HG02943 (cell line): ENCODE measurements at regions not wholly inside any gene's neighbourhood (a gene's known extent, or its start where the extent isn't known, plus 50 kb on each side); places are given as distances from the start of the nearest gene placed in this dataset.

Experiments used
- ATAC-seq: cut with Tn5 transposase; IDR thresholded peaks from one replicate; pipeline ENCODE4 v1.9.1; 2021; ENCODE audit warnings: mild to moderate bottlenecking, low read depth, moderate library complexity; ENCODE audit not compliant: unreplicated experiment

DNA sequence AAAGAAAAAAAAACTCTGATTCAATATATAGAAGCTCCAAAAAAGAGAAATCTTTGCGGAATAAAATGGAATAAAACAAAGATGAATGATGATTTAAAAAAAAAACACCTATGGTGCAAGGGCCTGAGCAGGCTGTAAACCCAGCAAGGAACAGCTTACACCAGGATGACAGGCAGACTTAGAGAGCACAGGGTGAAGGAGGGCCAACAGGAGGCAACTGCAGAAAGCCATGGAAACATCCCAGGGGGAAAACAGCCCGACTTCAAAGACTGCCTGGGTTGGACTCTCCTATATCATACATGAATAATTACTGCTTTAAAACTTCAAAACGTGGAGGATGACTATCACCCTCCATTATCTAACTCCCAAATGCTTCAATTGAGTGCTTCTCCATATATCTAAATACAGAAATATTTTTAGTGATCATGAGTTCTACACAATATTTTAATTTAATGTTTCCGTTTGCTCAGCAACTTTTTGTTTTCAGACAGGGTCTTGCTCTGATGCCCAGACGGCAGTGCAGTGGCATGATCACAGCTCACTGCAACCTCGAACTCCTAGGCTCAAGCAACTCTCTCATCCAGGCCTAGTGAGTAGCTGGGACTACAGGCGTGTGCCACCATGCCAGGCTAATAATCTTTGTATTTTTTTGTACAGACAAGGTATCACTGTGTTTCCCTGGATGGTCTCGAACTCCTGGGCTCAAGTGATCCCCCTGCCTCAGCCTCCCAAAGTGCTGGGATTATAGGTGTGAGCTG is 456.2 kb downstream of the TBL1XR1 start:
- no peak for ATAC-seq

GRCh38 chr3:176739159-176739558 is 458.1 kb downstream of the TBL1XR1 start:
- no peak for ATAC-seq

DNA sequence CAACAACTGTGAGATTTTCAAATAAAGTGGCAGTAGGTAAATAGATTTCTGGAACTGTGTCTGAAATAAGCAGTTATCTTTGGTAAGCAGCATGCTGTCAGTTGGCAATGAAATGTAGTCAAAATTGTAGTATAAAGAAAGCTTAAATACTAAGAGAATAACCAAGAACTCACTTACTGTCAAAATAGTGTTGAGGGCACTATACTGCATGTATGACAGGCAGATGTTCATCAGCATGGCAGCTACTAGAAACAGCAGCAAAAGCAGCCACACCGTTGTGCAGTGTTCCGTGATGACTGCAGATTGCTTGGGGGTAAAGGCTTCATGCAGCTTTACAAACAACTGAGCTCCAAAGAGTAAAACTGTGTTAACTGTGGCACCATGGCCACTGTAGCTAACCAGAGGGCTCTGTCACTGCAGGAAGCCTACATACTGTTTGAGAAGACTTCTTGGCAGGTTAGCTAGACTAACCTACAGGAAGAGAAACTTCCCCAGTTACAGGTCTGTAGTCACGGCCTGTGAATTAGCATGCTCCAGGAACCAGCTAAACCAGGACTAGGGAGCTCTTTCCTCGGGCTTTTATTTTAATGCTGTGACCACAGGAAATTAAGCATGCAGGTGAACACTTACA is 459.7 kb downstream of the TBL1XR1 start:
- ATAC-seq = no peak

- no peak for ATAC-seq
Measured at GRCh38 chr3:176734146-176734545, 463.1 kb downstream of the TBL1XR1 start.

GRCh38 chr3:176724394-176724759 is 472.9 kb downstream of the TBL1XR1 start:
- no peak for ATAC-seq

- no peak for ATAC-seq
Measured at GRCh38 chr3:176723758-176724393, 473.4 kb downstream of the TBL1XR1 start.

DNA sequence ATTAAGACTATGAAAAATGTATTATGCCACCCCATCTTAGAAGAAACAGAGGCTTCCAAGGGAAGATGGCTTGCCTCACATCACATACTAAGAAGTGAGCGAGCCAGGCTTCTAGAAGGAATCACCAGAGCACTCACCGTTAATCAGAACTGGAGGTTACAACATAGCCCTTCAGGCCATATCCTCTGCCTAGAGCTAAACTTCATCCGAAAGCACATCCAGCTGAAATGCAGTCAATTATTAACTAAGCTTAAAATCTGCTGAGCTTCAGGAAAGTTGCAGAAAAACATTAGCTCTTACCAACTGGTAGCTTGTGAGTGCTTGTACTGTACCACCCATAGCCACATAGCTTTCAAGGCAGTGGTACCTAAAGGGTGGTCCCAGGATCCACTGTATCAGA is 483.2 kb downstream of the TBL1XR1 start:
- ATAC-seq = no peak

DNA sequence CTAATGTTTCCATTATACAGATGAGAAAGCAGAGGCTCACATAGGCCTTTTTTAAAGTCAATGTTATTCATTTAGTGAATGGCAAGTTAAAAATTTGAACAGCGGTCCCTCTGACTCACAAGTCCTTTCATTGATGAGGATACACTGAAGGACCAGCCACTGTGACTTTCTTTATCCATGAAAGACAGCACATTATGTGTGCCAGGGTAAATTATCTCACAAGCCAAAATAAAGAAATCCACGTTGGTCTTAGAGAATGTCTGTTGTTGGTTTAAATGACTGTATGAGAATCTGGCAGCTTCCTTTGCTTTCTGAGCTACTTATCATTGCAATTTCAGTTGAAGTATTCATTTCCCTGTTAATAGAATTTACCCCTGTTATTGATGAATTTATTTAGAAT is 485.1 kb downstream of the TBL1XR1 start:
- no peak for ATAC-seq

DNA sequence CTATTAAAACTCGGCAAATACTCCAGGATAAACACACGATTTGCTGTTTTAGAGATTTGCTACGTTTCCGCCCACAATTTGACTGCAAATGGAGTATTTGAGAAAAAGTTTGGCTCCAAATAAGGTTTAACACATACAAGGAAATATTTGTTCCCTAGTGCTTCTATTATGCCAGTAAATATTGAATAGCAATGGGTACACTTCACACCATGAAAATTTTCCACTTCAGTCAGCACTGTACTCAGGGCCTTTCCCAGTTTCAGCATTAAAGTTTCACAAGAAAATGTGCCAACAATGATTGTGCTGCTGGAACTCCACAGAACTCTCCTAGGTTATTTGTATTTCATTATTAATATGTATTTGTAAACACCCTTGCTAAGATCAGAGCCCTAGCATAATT is 498.0 kb downstream of the TBL1XR1 start:
- no peak for ATAC-seq

- ATAC-seq = no peak
Measured at GRCh38 chr3:176697284-176697889, 499.9 kb downstream of the TBL1XR1 start.

DNA sequence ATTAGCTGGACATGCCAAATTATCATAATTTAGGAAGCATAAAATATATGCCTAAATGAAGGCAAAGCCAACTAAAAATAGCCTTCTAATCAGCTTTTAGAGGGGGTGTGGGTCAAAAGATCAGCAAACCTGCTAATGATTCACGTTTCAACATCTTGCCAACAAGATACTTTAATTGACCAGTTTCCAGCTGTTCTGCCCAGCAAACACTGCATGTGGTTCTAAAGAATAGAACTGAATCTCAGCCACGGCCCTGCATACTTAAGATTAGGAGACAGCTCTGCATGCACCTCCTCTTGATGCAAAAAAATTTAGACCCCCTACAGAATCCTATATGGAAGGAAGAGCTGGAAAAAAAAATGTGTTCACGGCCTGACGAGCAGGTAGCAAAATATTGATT is 500.5 kb downstream of the TBL1XR1 start:
- no peak for ATAC-seq

- ATAC-seq = no peak
Measured at GRCh38 chr3:176692966-176693785, 504.1 kb downstream of the TBL1XR1 start.

- ATAC-seq = no peak
Measured at GRCh38 chr3:176692199-176692965, 504.9 kb downstream of the TBL1XR1 start.

DNA sequence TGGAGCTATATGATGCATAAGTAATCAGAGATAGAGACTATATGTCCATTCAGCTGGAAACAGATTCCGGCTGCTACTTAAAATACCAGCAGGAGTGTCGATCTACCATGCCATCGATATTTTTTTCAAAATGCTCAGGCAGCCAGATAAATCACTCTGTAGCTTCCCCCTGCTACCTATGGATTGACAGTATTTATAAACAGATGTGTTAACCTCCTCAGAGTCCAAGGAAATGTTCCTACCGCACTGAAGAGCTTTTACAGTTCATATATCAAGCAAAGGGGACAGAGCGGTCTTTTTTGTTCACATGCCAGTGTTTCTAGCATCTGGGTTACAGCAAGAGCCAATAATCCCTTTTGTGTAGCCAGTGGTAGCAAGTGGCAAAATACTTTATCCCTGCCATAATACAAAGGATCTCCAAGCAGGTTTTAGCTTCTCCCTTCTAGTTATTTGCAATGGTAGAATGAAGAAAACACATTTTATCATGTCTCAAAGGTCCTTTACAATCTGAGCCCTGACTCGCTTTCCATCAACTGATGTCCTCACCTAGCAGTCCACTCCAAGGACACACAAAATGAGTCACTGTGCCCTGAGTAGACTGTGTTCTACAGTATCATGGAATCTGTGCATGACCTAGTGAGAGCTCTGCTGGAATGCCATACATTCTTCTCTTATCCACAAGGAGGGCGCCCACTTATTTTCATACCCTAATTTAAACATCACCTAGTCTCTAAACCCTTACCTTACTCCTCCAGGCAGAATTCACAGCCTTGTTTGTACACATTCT is 507.0 kb downstream of the TBL1XR1 start:
- ATAC-seq = no peak

DNA sequence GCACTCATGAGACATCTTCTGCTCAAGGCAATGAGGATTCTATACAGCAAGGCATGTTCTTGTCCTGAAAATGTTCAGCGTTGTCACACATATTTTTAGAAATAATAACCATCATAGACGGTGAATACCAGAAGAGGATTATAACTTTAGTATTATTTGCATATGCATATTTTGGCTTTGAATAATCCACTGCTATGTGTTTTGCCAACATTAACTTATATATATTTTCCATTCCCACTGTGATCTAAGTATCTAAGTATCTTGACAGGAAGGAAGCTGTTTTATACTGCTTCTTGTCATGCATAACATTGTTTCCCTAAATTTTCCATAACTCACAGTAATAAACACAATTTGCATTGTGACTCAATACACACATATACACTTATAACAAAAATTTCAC is 509.5 kb downstream of the TBL1XR1 start:
- no peak for ATAC-seq

- ATAC-seq = no peak
Measured at GRCh38 chr3:176683382-176683781, 513.9 kb downstream of the TBL1XR1 start.

GRCh38 chr3:176663837-176664831 is 533.1 kb downstream of the TBL1XR1 start:
- ATAC-seq = no peak

GRCh38 chr3:176663387-176663786 is 533.9 kb downstream of the TBL1XR1 start:
- ATAC-seq = no peak
